GM12878 (cell line): ENCODE measurements at regions not wholly inside any gene's neighbourhood (a gene's known extent, or its start where the extent isn't known, plus 50 kb on each side); places are given as distances from the start of the nearest gene placed in this dataset.

Source experiments
- ATAC-seq: fragments of 200-7000 bp; cut with Tn5 transposase; 3 replicates; pipeline ENCODE4 v1.9.1; 2020; ENCODE audit warnings: mild to moderate bottlenecking, moderate library complexity
- BruUV-seq: library from RNA; stranded (reverse); fragments of 400-500 nt; replicated peaks from 2 replicates; lab custom pipeline; 2021; lab: Mats Ljungman, UMichigan
- CTCF ChIA-PET: fragments of 300-600 bp; sonication (Branson Sonifier 250); formaldehyde crosslinking; extraction: SDS; loops from one replicate; lab custom pipeline; 2021; ENCODE audit warnings: inconsistent platforms; lab: Yijun Ruan, JAX
- POLR2A ChIA-PET: fragments of 350-600 bp; formaldehyde crosslinking; extraction: SDS; loops from one replicate; lab custom pipeline; 2021; ENCODE audit warnings: inconsistent platforms; lab: Charles Lee
- RAD21 ChIA-PET: fragments of 300-600 bp; sonication (Branson Sonifier 250); formaldehyde crosslinking; loops from one replicate; lab custom pipeline; 2023; ENCODE audit warnings: antibody characterized with exemption; ENCODE audit not compliant: unreplicated experiment; lab: Charles Lee
- SMC1A ChIA-PET: fragments of 300-600 bp; sonication (Branson Sonifier 250); formaldehyde crosslinking; loops from one replicate; lab custom pipeline; 2023; ENCODE audit not compliant: unreplicated experiment, uncharacterized antibody; lab: Charles Lee
- DNase-seq: peaks from one replicate; pipeline ENCODE4 v3.0.0-alpha.2; 2011; ENCODE audit warnings: low read depth, low spot score
- FAIRE-seq: peaks from 3 replicates; lab custom pipeline; 2011; peaks lifted over from hg19 to GRCh38; lab: Jason Lieb, UNC
- H2AFZ ChIP-seq: 2 replicates; pipeline ENCODE4 v1.6.0; 2011; ENCODE audit warnings: low read depth, low read length, control low read depth; ENCODE audit not compliant: control insufficient read depth
- H3K27ac ChIP-seq: 2 replicates; pipeline ENCODE4 v1.5.1; 2011; ENCODE audit warnings: control low read depth; ENCODE audit not compliant: control insufficient read depth, insufficient read depth
- H3K27me3 ChIP-seq, 2 experiments: replicated peaks in 1 of 2; 2 replicates each; pipeline versions ENCODE4 v1.6.0 to v1.6.1; 2011; ENCODE audit warnings: low read length in 1 of 2; ENCODE audit not compliant: control insufficient read depth in 2 of 2, insufficient read depth in 2 of 2
- H3K36me3 ChIP-seq, 2 experiments: 2 replicates each; pipeline ENCODE4 v1.5.1; 2011; ENCODE audit warnings: low read length in 1 of 2; ENCODE audit not compliant: control insufficient read depth in 2 of 2, insufficient read depth in 2 of 2
- H3K4me1 ChIP-seq: 2 replicates; pipeline ENCODE4 v1.6.1; 2011; ENCODE audit warnings: mild to moderate bottlenecking, low read length, moderate library complexity, mixed read lengths; ENCODE audit not compliant: control insufficient read depth, insufficient read depth
- H3K4me2 ChIP-seq: 2 replicates; pipeline ENCODE4 v1.6.0; 2011; ENCODE audit warnings: control low read depth; ENCODE audit not compliant: control insufficient read depth, insufficient read depth
- H3K4me3 ChIP-seq: fragments of 200-600 bp; sonication (generic); 2 replicates; pipeline ENCODE4 v1.5.1; 2016
- H3K79me2 ChIP-seq: 2 replicates; pipeline ENCODE4 v1.6.0; 2011; ENCODE audit warnings: low read length; ENCODE audit not compliant: control insufficient read depth, insufficient read depth
- H3K9ac ChIP-seq: 2 replicates; pipeline ENCODE4 v1.8.0; 2011; ENCODE audit warnings: low read length, control low read depth, mixed read lengths; ENCODE audit not compliant: control insufficient read depth, insufficient read depth
- H3K9me3 ChIP-seq: replicated peaks from 3 replicates; pipeline ENCODE4 v1.5.1; 2011; ENCODE audit warnings: mild to moderate bottlenecking, low read length; ENCODE audit not compliant: control insufficient read depth, insufficient read depth
- H4K20me1 ChIP-seq: 2 replicates; pipeline ENCODE4 v1.6.0; 2011; ENCODE audit not compliant: control insufficient read depth, insufficient read depth
- FOS ChIP-seq: IDR thresholded peaks from 3 replicates; pipeline ENCODE4 v1.6.1; 2011; ENCODE audit warnings: borderline replicate concordance; ENCODE audit not compliant: insufficient read length; ENCODE audit errors: extremely low read depth
- FOXM1 ChIP-seq: IDR thresholded peaks from 2 replicates; pipeline ENCODE4 v1.6.1; 2012; ENCODE audit warnings: low read depth, mild to moderate bottlenecking, inconsistent platforms, low read length, moderate library complexity
- KDM1A ChIP-seq: fragments of 200-600 bp; sonication (generic); IDR thresholded peaks from 2 replicates; pipeline ENCODE4 v1.6.1; 2016; ENCODE audit warnings: borderline replicate concordance
- PML ChIP-seq: IDR thresholded peaks from 2 replicates; pipeline ENCODE4 v1.6.1; 2012; ENCODE audit warnings: low read length, inconsistent platforms
- RAD21 ChIP-seq: IDR thresholded peaks from 2 replicates; pipeline ENCODE4 v1.6.1; 2011; ENCODE audit warnings: mild to moderate bottlenecking, low read depth, low read length, moderate library complexity; ENCODE audit not compliant: insufficient read depth
- RB1 ChIP-seq: fragments of 450-650 bp; formaldehyde crosslinking; IDR thresholded peaks from 2 replicates; pipeline ENCODE4 v1.6.1; 2017; ENCODE audit warnings: mild to moderate bottlenecking, borderline replicate concordance
- RCOR1 ChIP-seq: conservative IDR thresholded peaks from 2 replicates; pipeline ENCODE4 v1.6.1; 2012; ENCODE audit warnings: low read depth, low read length, improper control_type of control experiment
- REST ChIP-seq: IDR thresholded peaks from 2 replicates; pipeline ENCODE4 v1.6.1; 2012; ENCODE audit warnings: mild to moderate bottlenecking, low read depth, low read length
- TBL1XR1 ChIP-seq: IDR thresholded peaks from 2 replicates; pipeline ENCODE4 v1.6.1; 2012; ENCODE audit warnings: low read depth, low read length, improper control_type of control experiment
- ZBTB11 ChIP-seq: fragments of 450-650 bp; formaldehyde crosslinking; IDR thresholded peaks from 2 replicates; pipeline ENCODE4 v1.5.0; 2022; ENCODE audit warnings: mild to moderate bottlenecking, missing genetic modification characterization
- WGBS: methylation state at CpG from one replicate; pipeline ENCODE4 v1.1.6; 2016; ENCODE audit warnings: low lambda C conversion rate; ENCODE audit not compliant: insufficient replicate concordance, insufficient coverage; ENCODE audit errors: missing lambda C conversion rate; 5-methylcytosine and 5-hydroxymethylcytosine counted together
- in situ Hi-C: fragments of 300-500 bp; cut with MboI; formaldehyde crosslinking; loops from 9 replicates; pipeline ENCODE4 v1.14.3; 2018; ENCODE audit warnings: mixed read lengths
- intact Hi-C: fragments of 100-400 bp; cut with micrococcal nuclease; formaldehyde crosslinking; loops from one replicate; pipeline ENCODE4 v1.14.2; 2022; ENCODE audit not compliant: unreplicated experiment

- ATAC-seq (no peak), FAIRE-seq (no peak), DNase-seq (no peak)
- no peaks in the 10 kb centered on the region for H3K36me3 ChIP-seq
- 36% methylated on average over 10 of the region's 10 CpGs for WGBS
- no peaks in the 10 kb centered on the region for H3K79me2 ChIP-seq
- no peak overlapping the region for H3K27ac ChIP-seq
- ChIA-PET SMC1A (interaction anchor here (1.0 kb wide), 1 partner anchor 60 kb away, joined by 3 read pairs; no protein-coding TSS in a partner anchor), RAD21 (interaction anchor here (0.6 kb wide), 1 partner anchor 45 kb away, joined by 3 read pairs; no protein-coding TSS in a partner anchor), CTCF (no interaction called here), POLR2A (no interaction called here)
- BruUV-seq, result no TSS peak
- intact Hi-C loops (no loop called here), in situ Hi-C loops (no loop called here)
- H3K9me3 ChIP-seq, result no peaks in the 10 kb centered on the region
- no peaks in the 10 kb centered on the region for H3K4me1 ChIP-seq
- no peak overlapping the region for H3K4me2 ChIP-seq
- peaks cover 0 to 1% of the 10 kb centered on the region in 2 experiments; a peak in 1 of 4 replicates for H3K27me3 ChIP-seq
- H3K9ac ChIP-seq, result no peak overlapping the region
- no peak for TF ChIP-seq RAD21
- no peak for TF ChIP-seq FOS
- no peak for TF ChIP-seq FOXM1
- TF ChIP-seq REST, result no peak
- TF ChIP-seq TBL1XR1, result no peak
- no peak for TF ChIP-seq RB1
- no peak for TF ChIP-seq RCOR1
- TF ChIP-seq KDM1A, result no peak
- no peak for TF ChIP-seq ZBTB11 (CRISPR knock-in tag)
- TF ChIP-seq PML, result no peak
- no peak overlapping the region for H2AFZ ChIP-seq
- H4K20me1 ChIP-seq, result no peaks in the 10 kb centered on the region
- no peak overlapping the region for H3K4me3 ChIP-seq
Measured at GRCh38 chr16:85508388-85508787, 104.7 kb upstream of the GSE1 start.
